ENCODE measurements at regions not wholly inside any gene's neighbourhood (a gene's known extent, or its start where the extent isn't known, plus 50 kb on each side); places are given as distances from the start of the nearest gene placed in this dataset.

DNA sequence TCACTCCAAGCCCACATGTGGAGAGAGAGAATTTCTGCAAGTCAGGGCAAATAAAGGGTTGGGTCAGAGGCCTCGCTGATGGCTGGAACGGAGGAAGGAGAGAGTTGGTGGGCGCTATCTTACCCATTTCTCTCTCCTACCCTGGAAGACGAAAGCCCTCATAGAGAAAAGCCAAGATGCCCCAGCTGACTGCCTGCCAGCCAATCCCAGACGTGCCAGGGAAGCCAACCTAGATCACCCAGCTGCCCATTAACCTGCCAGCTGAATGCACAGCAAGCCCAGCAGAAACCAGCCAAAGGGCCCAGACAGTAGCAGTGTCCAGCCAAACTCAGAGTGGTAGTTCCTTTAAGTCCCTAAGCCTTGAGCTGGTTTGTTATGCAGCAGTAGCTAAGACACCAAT lies 167.0 kb upstream of the ZNF507 start:
- Histone ChIP-seq H3K9me3 (ENCODE audit: insufficient read depth in 2 of 2, low read depth in 1 of 2, low read length in 1 of 2) (no peaks in the 10 kb centered on the region), H4K20me1 (replicated peaks in 1 of 2; ENCODE audit: control insufficient read depth in 1 of 2, insufficient read depth in 2 of 2, low read length in 2 of 2) (no peaks in the 10 kb centered on the region), H2BK12ac (ENCODE audit: low read depth, low read length) (no peak overlapping the region), H3K4me2 (ENCODE audit: insufficient read depth in 1 of 2, low read depth in 2 of 2, low read length in 2 of 2) (no peak overlapping the region), H4K5ac (ENCODE audit: insufficient read length, low read depth, low read length) (no peak overlapping the region), H3K56ac (replicated peaks; ENCODE audit: insufficient read length, low read depth, low read length) (no peak overlapping the region), H3K18ac (ENCODE audit: extremely low read depth, low read length) (no peak overlapping the region), H3K79me2 (ENCODE audit: control insufficient read depth in 1 of 2, insufficient read depth in 2 of 2, low read length in 2 of 2) (no peaks in the 10 kb centered on the region), H2BK5ac (ENCODE audit: low read depth, low read length) (no peak overlapping the region), H3K27ac (ENCODE audit: low read depth, low read length) (no peak overlapping the region), H3K36me3 (ENCODE audit: control insufficient read depth in 2 of 4, insufficient read depth in 4 of 4, low read length in 3 of 4) (no peaks in the 10 kb centered on the region), H2AK5ac (ENCODE audit: low read depth, low read length) (no peak overlapping the region), H2BK15ac (ENCODE audit: low read length) (no peak overlapping the region), H3K23ac (ENCODE audit: insufficient read length) (no peak overlapping the region), H3K23me2 (ENCODE audit: low read depth, low read length) (no peaks in the 10 kb centered on the region; the same call in 1 of the 2 replicates), H2AFZ (ENCODE audit: low read length) (peak overlapping the region; percentile 70; the same call in 1 of the 2 replicates), H4K8ac (ENCODE audit: extremely low read depth, insufficient read depth, low read length) (no peak overlapping the region), H3K4me3 (ENCODE audit: extremely low read depth in 1 of 4, insufficient read depth in 2 of 4, low read depth in 3 of 4, low read length in 4 of 4) (no peak overlapping the region), H2BK20ac (ENCODE audit: low read length) (no peak overlapping the region), H4K91ac (replicated peaks; ENCODE audit: insufficient read length, low read length) (no peak overlapping the region), H3K14ac (ENCODE audit: insufficient read length) (no peak overlapping the region), H2BK120ac (replicated peaks; ENCODE audit: low read depth, low read length) (no peak overlapping the region), H3K9ac (replicated peaks in 1 of 4; ENCODE audit: extremely low read depth in 1 of 4, low read depth in 3 of 4, low read length in 3 of 4) (no peak overlapping the region), H3K4me1 (replicated peaks in 1 of 4; ENCODE audit: control insufficient read depth in 3 of 4, insufficient read depth in 4 of 4, low read length in 3 of 4) (no peaks in the 10 kb centered on the region), H3K4ac (replicated peaks; ENCODE audit: insufficient read length, low read depth, low read length) (no peak overlapping the region), H3K79me1 (ENCODE audit: low read depth, low read length) (no peaks in the 10 kb centered on the region), H3K27me3 (replicated peaks in 1 of 4; ENCODE audit: control insufficient read depth in 3 of 4, extremely low read depth in 1 of 4, insufficient read depth in 3 of 4, low read length in 3 of 4) (no peaks in the 10 kb centered on the region)
- DNase-seq (ENCODE audit: low read depth in 1 of 2, low spot score in 2 of 2) (no peak), FAIRE-seq (no peak)
- TF ChIP-seq NANOG (IDR thresholded peaks at IDR 0.05; ENCODE audit: insufficient read depth, low read depth, low read length, poor library complexity, severe bottlenecking) (no peak), TBP (IDR thresholded peaks at IDR 0.05; ENCODE audit: low read depth, low read length) (no peak), JUN (IDR thresholded peaks at IDR 0.05; ENCODE audit: low read depth, low read length) (no peak), ZNF274 (IDR thresholded peaks at IDR 0.05; ENCODE audit: borderline replicate concordance, extremely low read depth, low read length) (no peak), RBBP5 (IDR thresholded peaks at IDR 0.05; ENCODE audit: borderline replicate concordance, low read depth, low read length) (no peak), POLR2AphosphoS5 (IDR thresholded peaks at IDR 0.05; ENCODE audit: low read depth, low read length) (no peak)
- WGBS, 2 experiments (ENCODE audit: extremely low coverage in 1 of 2, insufficient coverage in 1 of 2, insufficient read length in 1 of 2, insufficient replicate concordance in 2 of 2, low coverage in 1 of 2, low lambda C conversion rate in 2 of 2, missing lambda C conversion rate in 1 of 2) = 94% methylated on average over 5 of the region's 5 CpGs; no CpG with 5 or more reads in 1 of the 2 experiments
- ChIA-PET CTCF (ENCODE audit: partially characterized antibody) (interaction anchor here (2.7 kb wide), 1 partner anchor 46 kb away, joined by 8 read pairs; no protein-coding TSS in a partner anchor), POLR2A (ENCODE audit: partially characterized antibody) (no interaction called here)
